Upper lobe of left lung (tissue), 6 donors: ENCODE measurements at regions not wholly inside any gene's neighbourhood (a gene's known extent, or its start where the extent isn't known, plus 50 kb on each side); places are given as distances from the start of the nearest gene placed in this dataset.

Experiments
- ATAC-seq, 2 donors: fragments of 200-7000 bp; cut with Tn5 transposase; one replicate each; pipeline ENCODE4 v1.9.1; 2022; ENCODE audit warnings: mild to moderate bottlenecking in 2 of 2, moderate library complexity in 2 of 2; ENCODE audit not compliant: low FRiP score in 2 of 2
- DNase-seq, 2 donors: peaks; one replicate each; pipeline ENCODE4 v3.0.0-alpha.2; 2019 to 2020
- H3K27ac ChIP-seq, 4 donors: fragments of 200-600 bp; sonication (generic); one replicate each; pipeline ENCODE4 v1.5.1; 2016 to 2019
- H3K27me3 ChIP-seq, 4 donors: fragments of 200-600 bp; sonication (generic); one replicate each; pipeline ENCODE4 v1.5.1; 2017 to 2019
- H3K36me3 ChIP-seq, 4 donors: fragments of 200-600 bp; sonication (generic); one replicate each; pipeline ENCODE4 v1.5.1; 2016 to 2019
- H3K4me1 ChIP-seq, 4 donors: fragments of 200-600 bp; sonication (generic); one replicate each; pipeline ENCODE4 v1.5.1; 2018 to 2019
- H3K4me3 ChIP-seq, 4 donors: fragments of 200-600 bp; sonication (generic); one replicate each; pipeline ENCODE4 v1.5.1; 2017 to 2019; ENCODE audit warnings: mild to moderate bottlenecking in 2 of 4, moderate library complexity in 1 of 4
- H3K9me3 ChIP-seq, 4 donors: fragments of 200-600 bp; sonication (generic); one replicate each; pipeline ENCODE4 v1.5.1; 2018 to 2019
- CTCF ChIP-seq, 6 experiments: fragments of 450-650 bp in 4 of 6; fragments of 200-600 bp in 2 of 6; sonication (generic) in 2 of 6; IDR thresholded peaks; one replicate each; pipeline ENCODE4 v1.5.1; 2016 to 2019; ENCODE audit warnings: antibody characterized with exemption in 6 of 6
- EP300 ChIP-seq, 4 donors: sonication (generic); formaldehyde crosslinking; IDR thresholded peaks; one replicate each; pipeline ENCODE4 v1.5.1; 2017; ENCODE audit warnings: antibody characterized with exemption in 4 of 4, control low read depth in 2 of 4
- POLR2A ChIP-seq, 4 donors: fragments of 450-650 bp; IDR thresholded peaks; one replicate each; pipeline ENCODE4 v1.5.1; 2016 to 2017; ENCODE audit warnings: antibody characterized with exemption in 4 of 4, mild to moderate bottlenecking in 2 of 4
- POLR2AphosphoS5 ChIP-seq, 2 donors: sonication (generic); formaldehyde crosslinking; IDR thresholded peaks; one replicate each; pipeline ENCODE4 v1.5.1; 2017; ENCODE audit warnings: antibody characterized with exemption in 2 of 2
- WGBS, 2 donors: methylation state at CpG; one replicate each; pipeline ENCODE4 v1.1.5; 2017 to 2018; 5-methylcytosine and 5-hydroxymethylcytosine counted together
- donor health status: DM: no; HTN: no; CAD: no; lungs with moderate emphysema.
- donor health status: DM: no; HTN: yes; CAD: no; lungs with severe emphysema.

DNA sequence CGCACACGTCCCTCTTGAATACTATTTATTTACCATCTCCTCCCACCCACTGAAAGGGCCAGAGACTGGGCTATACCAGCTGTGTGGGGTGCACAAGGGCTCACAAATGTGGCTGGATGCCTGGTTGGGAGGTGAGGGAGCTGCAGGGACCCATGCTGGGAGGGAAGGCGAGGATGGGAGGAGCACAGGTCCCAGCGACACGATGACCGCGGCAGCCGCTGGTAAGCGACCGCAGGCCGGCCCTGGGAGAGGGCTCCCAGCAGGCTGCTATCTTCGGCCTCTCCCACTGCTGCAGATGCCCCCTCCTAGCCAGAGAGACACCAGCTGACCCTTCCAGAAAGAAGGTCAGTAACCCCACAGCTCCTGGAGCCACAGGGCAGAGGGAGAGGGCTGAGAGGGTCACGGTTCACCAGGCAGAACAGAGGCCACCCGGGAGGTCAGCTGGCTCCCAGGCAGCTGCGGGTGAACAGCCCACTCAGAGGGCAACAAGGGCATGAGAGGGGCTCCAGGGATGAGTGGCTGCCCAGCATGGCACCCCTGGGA, 163.9 kb downstream of the CRYBB2 start:
- H3K4me1 ChIP-seq, result peaks cover 0 to 5% (median 2%) of the 10 kb centered on the region in 4 donors
- DNase-seq (no peak), ATAC-seq (no peak)
- no peak overlapping the region for H3K4me3 ChIP-seq
- peaks cover 0 to 20% (median 10%) of the 10 kb centered on the region in 4 donors for H3K36me3 ChIP-seq
- H3K27ac ChIP-seq, result no peak overlapping the region
- WGBS, 2 donors, result 84 to 86% methylated on average over 14 to 15 of the region's 15 CpGs
- no peaks in the 10 kb centered on the region for H3K27me3 ChIP-seq
- TF ChIP-seq EP300 (IDR thresholded peaks at IDR 0.05), result no peak
- TF ChIP-seq CTCF (IDR thresholded peaks at IDR 0.05), result no peak
- TF ChIP-seq POLR2A (IDR thresholded peaks at IDR 0.05), result no peak
- TF ChIP-seq POLR2AphosphoS5 (IDR thresholded peaks at IDR 0.05), result no peak
- H3K9me3 ChIP-seq, result no peaks in the 10 kb centered on the region

- Histone ChIP-seq H3K4me1 (peaks cover 2 to 10% (median 6%) of the 10 kb centered on the region in 4 donors), H3K36me3 (peaks cover 0 to 16% (median 8%) of the 10 kb centered on the region in 4 donors), H3K4me3 (no peak overlapping the region), H3K9me3 (no peaks in the 10 kb centered on the region), H3K27me3 (no peaks in the 10 kb centered on the region), H3K27ac (no peak overlapping the region)
- DNase-seq, result no peak
- WGBS, 2 donors, result 84 to 86% methylated on average over 18 of the region's 18 CpGs
- TF ChIP-seq CTCF (IDR thresholded peaks at IDR 0.05) (no peak), POLR2A (IDR thresholded peaks at IDR 0.05) (no peak), EP300 (IDR thresholded peaks at IDR 0.05) (no peak), POLR2AphosphoS5 (IDR thresholded peaks at IDR 0.05) (no peak)
- ATAC-seq, result no peak
Observed at GRCh38 chr22:25383892-25384291, 164.5 kb downstream of the CRYBB2 start.

- WGBS, 2 donors, result 72 to 76% methylated on average over 9 of the region's 9 CpGs
- Histone ChIP-seq H3K4me3 (no peak overlapping the region), H3K4me1 (peaks cover 15 to 26% (median 20%) of the 10 kb centered on the region in 4 donors), H3K27ac (no peak overlapping the region), H3K36me3 (no peaks in the 10 kb centered on the region), H3K27me3 (no peaks in the 10 kb centered on the region), H3K9me3 (no peaks in the 10 kb centered on the region)
- DNase-seq (no peak), ATAC-seq (no peak)
- TF ChIP-seq POLR2AphosphoS5 (IDR thresholded peaks at IDR 0.05), result no peak
- TF ChIP-seq CTCF (IDR thresholded peaks at IDR 0.05), result no peak
- TF ChIP-seq EP300 (IDR thresholded peaks at IDR 0.05), result no peak
- TF ChIP-seq POLR2A (IDR thresholded peaks at IDR 0.05), result no peak
Observed at GRCh38 chr22:25386538-25386884, 167.1 kb downstream of the CRYBB2 start.

DNA sequence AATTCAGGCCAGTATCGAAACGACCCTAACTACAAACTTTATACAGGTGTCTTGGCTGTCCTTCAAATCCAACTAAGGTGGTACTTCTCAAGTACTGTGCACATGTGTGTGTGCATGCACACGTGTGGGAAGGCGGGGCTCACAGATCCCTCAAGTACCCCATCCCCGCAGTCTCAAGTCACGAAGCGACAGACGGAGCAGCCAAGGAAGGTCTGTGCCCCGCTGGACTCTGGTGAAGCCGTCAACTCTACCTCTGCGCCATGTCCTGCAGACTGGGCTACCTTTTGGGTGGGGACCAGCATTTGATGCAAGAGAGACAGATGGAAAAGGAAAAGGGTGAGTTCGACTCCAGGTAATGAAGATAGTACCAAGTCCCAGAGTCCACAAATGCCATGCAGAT, 169.0 kb downstream of the CRYBB2 start:
- WGBS, 2 donors, result 88% methylated on average over 11 to 12 of the region's 12 CpGs
- peaks cover 15 to 36% (median 20%) of the 10 kb centered on the region in 4 donors for H3K4me1 ChIP-seq
- TF ChIP-seq EP300 (IDR thresholded peaks at IDR 0.05), result no peak
- no peak for TF ChIP-seq POLR2AphosphoS5 (IDR thresholded peaks at IDR 0.05)
- no peak for TF ChIP-seq POLR2A (IDR thresholded peaks at IDR 0.05)
- no peak for TF ChIP-seq CTCF (IDR thresholded peaks at IDR 0.05)

GRCh38 chr22:25388866-25389540, 169.6 kb downstream of the CRYBB2 start:
- ATAC-seq, result peak in 1 of 2 donors; percentile 24
- 49 to 59% methylated on average over 10 of the region's 10 CpGs for WGBS, 2 donors

More for the DNA sequence above, 169.0 kb downstream of the CRYBB2 start:
- Histone ChIP-seq H3K27me3 (no peaks in the 10 kb centered on the region), H3K27ac (no peak overlapping the region), H3K36me3 (no peaks in the 10 kb centered on the region), H3K9me3 (no peaks in the 10 kb centered on the region), H3K4me3 (no peak overlapping the region)
- ATAC-seq (no peak), DNase-seq (no peak)

More at GRCh38 chr22:25388866-25389540, 169.6 kb downstream of the CRYBB2 start:
- H3K4me1 ChIP-seq, result peaks cover 15 to 36% (median 20%) of the 10 kb centered on the region in 4 donors
- H3K4me3 ChIP-seq, result no peak overlapping the region
- H3K36me3 ChIP-seq, result no peaks in the 10 kb centered on the region
- no peak overlapping the region for H3K27ac ChIP-seq
- no peaks in the 10 kb centered on the region for H3K9me3 ChIP-seq
- DNase-seq, result no peak
- no peaks in the 10 kb centered on the region for H3K27me3 ChIP-seq
- TF ChIP-seq CTCF (IDR thresholded peaks at IDR 0.05) (no peak), POLR2AphosphoS5 (IDR thresholded peaks at IDR 0.05) (no peak), EP300 (IDR thresholded peaks at IDR 0.05) (no peak), POLR2A (IDR thresholded peaks at IDR 0.05) (no peak)
